HG02571 (cell line): ENCODE measurements at regions not wholly inside any gene's neighbourhood (a gene's known extent, or its start where the extent isn't known, plus 50 kb on each side); places are given as distances from the start of the nearest gene placed in this dataset.
A peak's percentile ranks its signal among the peaks of the same experiment; 100 is the strongest.

ENCODE experiments used
- ATAC-seq: cut with Tn5 transposase; IDR thresholded peaks from one replicate; pipeline ENCODE4 v1.9.1; 2021; ENCODE audit warnings: mild to moderate bottlenecking, moderate library complexity; ENCODE audit not compliant: unreplicated experiment

GRCh38 chr2:160994141-160995002 lies 165.9 kb upstream of the TANK start:
- peak; percentile 86 for ATAC-seq

GRCh38 chr2:160996584-160996983 lies 163.6 kb upstream of the TANK start:
- no peak for ATAC-seq

GRCh38 chr2:161004379-161004778 lies 155.8 kb upstream of the TANK start:
- no peak for ATAC-seq

DNA sequence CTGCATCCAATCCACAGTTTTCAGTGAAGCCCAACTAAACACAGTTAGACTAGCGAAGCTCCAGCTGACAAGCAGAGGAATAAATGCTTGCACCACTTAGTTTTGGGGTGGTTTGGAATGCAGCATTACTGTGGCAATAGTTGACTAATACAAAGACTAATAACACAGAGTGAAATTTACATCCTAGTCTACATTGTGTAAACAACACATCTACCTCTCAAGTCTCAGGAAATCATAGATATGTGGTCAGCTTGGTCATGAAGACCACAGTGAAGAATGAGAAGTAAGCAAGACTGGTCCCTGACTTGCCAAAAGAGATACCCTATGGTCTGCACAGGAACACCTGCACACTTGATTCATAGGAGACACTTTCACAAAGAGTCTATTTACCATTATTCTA lies 155.1 kb upstream of the TANK start:
- ATAC-seq: no peak

GRCh38 chr2:161008311-161008710 lies 151.9 kb upstream of the TANK start:
- no peak for ATAC-seq

DNA sequence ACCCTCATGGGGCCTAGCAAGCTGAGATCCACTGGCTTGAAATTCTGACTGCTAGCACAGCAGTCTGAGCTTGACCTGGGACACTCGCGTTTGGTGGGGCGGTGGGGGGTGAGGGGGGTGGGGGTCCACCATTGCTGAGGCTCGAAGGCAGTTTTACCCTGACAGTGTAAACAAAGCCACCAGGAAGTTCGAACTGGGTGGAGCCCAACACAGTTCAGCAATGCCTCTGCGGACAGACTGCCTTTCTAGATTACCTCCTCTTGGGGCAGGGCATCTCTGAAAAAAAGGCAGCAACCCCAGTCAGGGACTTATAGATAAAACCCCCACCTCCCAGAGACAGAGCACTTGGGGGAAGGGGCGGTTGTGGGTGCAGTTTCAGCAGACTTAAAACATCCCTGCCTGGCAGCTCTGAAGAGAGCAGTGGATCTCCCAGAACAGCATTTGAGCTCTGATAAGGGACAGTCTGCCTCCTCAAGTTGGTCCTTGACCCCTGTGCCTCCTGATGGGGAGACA lies 149.7 kb upstream of the TANK start:
- ATAC-seq: no peak

GRCh38 chr2:161017780-161018470 lies 142.3 kb upstream of the TANK start:
- no peak for ATAC-seq

- no peak for ATAC-seq
Measured at GRCh38 chr2:161019311-161019710, 140.9 kb upstream of the TANK start.

DNA sequence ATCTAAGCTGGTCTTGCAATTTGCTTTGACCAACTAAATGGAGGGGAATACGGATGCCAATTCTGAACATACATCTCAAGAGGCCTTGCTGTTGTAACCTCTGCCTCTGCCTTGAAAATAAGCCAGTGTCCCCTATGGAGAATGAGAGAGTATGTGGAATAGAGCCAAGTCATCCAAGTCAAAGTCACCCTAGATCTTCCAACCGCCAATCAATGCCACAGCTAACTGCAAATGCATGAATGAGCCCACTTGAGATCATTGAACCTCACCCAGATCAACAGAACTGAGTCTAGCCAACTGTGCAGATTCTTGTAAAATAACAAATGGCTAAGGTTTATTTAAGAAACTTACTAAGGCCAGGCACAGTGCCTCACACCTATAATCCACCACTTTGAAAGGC lies 139.8 kb upstream of the TANK start:
- ATAC-seq: no peak

GRCh38 chr2:161028581-161028980 lies 131.6 kb upstream of the TANK start:
- ATAC-seq: no peak

DNA sequence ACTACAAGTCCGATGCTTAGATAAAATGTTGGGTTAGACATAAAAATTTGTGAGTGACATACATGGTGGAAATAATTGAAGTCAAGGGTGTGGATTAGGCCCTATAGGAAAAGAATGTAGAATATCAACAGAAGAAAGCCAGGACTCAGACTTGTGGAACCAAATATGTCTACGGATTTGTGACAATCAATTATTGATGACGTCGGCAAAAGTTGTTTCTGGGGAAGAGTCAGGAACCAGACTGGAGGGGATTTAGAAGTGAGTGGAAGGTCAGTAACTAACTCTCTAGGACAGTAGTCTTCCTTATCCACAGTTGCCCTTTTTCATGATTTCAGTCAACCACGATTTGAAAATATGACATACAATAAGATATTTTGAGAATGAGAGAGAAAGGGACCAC lies 130.9 kb upstream of the TANK start:
- ATAC-seq: no peak

- no peak for ATAC-seq
Measured at GRCh38 chr2:161030260-161031063, 129.8 kb upstream of the TANK start.

GRCh38 chr2:161031511-161031910 lies 128.7 kb upstream of the TANK start:
- no peak for ATAC-seq

DNA sequence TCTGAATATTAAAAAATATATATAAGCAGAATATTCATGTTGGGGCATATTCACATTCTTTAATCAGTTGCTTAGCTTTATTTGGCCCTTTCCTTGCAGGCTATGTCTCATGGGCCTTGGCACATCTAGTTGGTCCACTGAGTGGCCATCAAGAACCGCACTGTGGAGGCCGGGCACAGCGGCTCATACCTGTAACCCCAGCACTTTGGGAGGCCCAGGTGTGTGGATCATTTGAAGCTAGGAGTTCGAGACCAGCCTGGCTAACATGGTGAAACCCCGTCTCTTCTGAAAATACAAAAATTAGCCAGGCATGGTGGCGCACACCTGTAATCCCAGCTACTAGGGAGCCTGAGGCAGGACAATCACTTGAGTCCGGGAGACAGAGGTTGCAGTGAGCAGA lies 127.6 kb upstream of the TANK start:
- no peak for ATAC-seq

DNA sequence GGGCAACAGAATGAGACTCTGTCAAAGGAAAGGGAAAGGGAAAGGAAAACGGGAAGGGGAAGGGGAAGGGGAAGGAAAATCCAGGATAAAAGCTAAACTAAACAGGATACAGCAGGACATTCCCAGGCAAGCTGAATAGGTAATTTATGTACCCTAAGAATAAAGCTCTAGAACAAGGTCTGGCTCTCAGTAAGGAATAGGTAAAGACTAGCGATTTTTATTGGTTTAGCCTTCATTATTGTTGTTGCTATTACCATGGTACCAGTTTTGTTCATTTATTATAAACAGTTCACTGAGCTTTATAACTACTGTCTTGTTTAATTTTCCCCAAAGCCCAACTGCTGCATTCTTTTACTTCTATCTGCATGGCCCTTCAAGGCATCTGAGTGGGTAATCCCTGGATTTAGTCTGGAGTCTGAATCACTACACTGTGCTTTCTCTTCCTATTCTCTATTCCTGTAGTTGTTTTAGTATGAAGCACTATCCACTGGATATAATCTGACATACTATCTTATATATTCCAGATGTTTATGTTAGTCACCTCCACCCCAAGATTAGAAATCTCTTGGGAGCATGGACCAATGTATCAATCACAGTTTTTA lies 127.1 kb upstream of the TANK start:
- no peak for ATAC-seq

DNA sequence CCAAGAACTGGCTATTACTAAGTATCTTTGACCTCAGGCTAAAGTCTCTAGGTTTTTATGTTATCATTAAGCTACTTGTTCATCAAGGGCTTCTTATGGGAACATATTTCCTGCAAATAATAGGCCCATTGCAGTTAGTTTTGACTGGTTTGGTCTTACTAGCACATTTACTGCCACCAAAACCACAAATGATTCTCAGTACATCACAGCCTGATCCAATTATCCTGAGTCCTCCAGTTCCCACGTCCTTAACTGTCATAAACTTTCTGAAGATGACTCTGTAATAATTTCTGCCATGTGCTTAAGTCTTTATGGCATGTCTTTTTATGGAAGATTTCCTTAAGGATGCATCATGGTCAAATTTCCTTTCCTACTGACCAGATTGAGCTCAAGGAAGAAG lies 123.3 kb upstream of the TANK start:
- ATAC-seq: no peak

- ATAC-seq: no peak
Measured at GRCh38 chr2:161039071-161039470, 121.2 kb upstream of the TANK start.

DNA sequence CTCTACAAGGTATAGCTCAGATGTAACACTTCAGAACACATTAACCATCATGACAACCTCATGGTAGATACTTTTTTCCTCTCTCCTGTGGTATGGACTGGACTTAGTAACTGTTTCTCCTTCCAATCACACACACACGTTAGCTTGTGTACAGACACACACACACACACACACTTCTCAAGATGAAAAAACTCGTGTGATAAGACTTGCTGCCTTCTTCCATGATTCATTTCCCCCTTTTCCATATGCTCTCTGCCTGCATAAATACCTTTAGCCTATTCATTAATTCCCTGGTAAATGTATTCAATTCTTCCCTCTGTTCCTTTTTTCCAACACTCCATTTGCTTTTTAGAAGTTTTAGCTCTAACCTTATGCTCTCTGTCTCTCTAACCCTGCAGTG lies 118.9 kb upstream of the TANK start:
- ATAC-seq: no peak

- no peak for ATAC-seq
Measured at GRCh38 chr2:161042990-161043625, 117.1 kb upstream of the TANK start.

GRCh38 chr2:161044095-161044865 lies 115.9 kb upstream of the TANK start:
- no peak for ATAC-seq
